H9 (cell line): ENCODE measurements at regions not wholly inside any gene's neighbourhood (a gene's known extent, or its start where the extent isn't known, plus 50 kb on each side); places are given as distances from the start of the nearest gene placed in this dataset.
A peak's percentile ranks its signal among the peaks of the same experiment; 100 is the strongest.

ENCODE experiments used
- DNase-seq: peaks from one replicate; pipeline ENCODE4 v3.0.0-alpha.2; 2017
- H2AFZ ChIP-seq: one replicate; pipeline ENCODE4 v1.6.1; 2013; ENCODE audit warnings: mild to moderate bottlenecking, low read length, control low read depth, moderate library complexity
- H2AK5ac ChIP-seq: 2 replicates; pipeline ENCODE4 v1.6.1; 2013; ENCODE audit warnings: low read length, control low read depth, mixed read lengths; ENCODE audit not compliant: insufficient read length
- H2BK120ac ChIP-seq: one replicate; pipeline ENCODE4 v1.6.1; 2013; ENCODE audit warnings: low read depth, mild to moderate bottlenecking, low read length, control low read depth, inconsistent platforms; ENCODE audit not compliant: poor library complexity, severe bottlenecking
- H2BK12ac ChIP-seq: 2 replicates; pipeline ENCODE4 v1.6.1; 2013; ENCODE audit warnings: low read length, control low read depth, mixed read lengths, low read depth; ENCODE audit not compliant: insufficient read length
- H2BK15ac ChIP-seq: 2 replicates; pipeline ENCODE4 v1.6.1; 2013; ENCODE audit warnings: low read depth, low read length, control low read depth
- H2BK20ac ChIP-seq: one replicate; pipeline ENCODE4 v1.6.1; 2013; ENCODE audit warnings: low read depth, mild to moderate bottlenecking, low read length, control low read depth, inconsistent platforms; ENCODE audit not compliant: poor library complexity, severe bottlenecking
- H2BK5ac ChIP-seq: 2 replicates; pipeline ENCODE4 v1.6.1; 2013; ENCODE audit warnings: low read length, control low read depth, mixed read lengths; ENCODE audit not compliant: insufficient read length
- H3K14ac ChIP-seq: 2 replicates; pipeline ENCODE4 v1.6.1; 2013; ENCODE audit warnings: low read length, control low read depth; ENCODE audit not compliant: insufficient read depth
- H3K18ac ChIP-seq: 2 replicates; pipeline ENCODE4 v1.6.1; 2013; ENCODE audit warnings: low read depth, mild to moderate bottlenecking, mixed read lengths, low read length, control low read depth; ENCODE audit not compliant: insufficient read length
- H3K23ac ChIP-seq: 2 replicates; pipeline ENCODE4 v1.6.1; 2013; ENCODE audit warnings: low read length, control low read depth, mixed read lengths, low read depth; ENCODE audit not compliant: insufficient read length
- H3K23me2 ChIP-seq: 2 replicates; pipeline ENCODE4 v1.6.1; 2013; ENCODE audit warnings: low read depth, mild to moderate bottlenecking, mixed read lengths, low read length, control low read depth; ENCODE audit not compliant: insufficient read length, poor library complexity, severe bottlenecking
- H3K27ac ChIP-seq: 2 replicates; pipeline ENCODE4 v1.5.1; 2013; ENCODE audit warnings: low read length, control low read depth, mixed read lengths, low read depth; ENCODE audit not compliant: insufficient read length
- H3K27me3 ChIP-seq: 2 replicates; pipeline ENCODE4 v1.6.1; 2013; ENCODE audit warnings: low read length, control low read depth, inconsistent platforms; ENCODE audit not compliant: insufficient read depth
- H3K4ac ChIP-seq: 2 replicates; pipeline ENCODE4 v1.6.1; 2013; ENCODE audit warnings: low read depth, mild to moderate bottlenecking, control low read depth, inconsistent platforms, low read length, moderate library complexity
- H3K4me1 ChIP-seq: 2 replicates; pipeline ENCODE4 v1.6.1; 2013; ENCODE audit warnings: low read length, control low read depth, inconsistent platforms; ENCODE audit not compliant: insufficient read depth
- H3K4me2 ChIP-seq: 2 replicates; pipeline ENCODE4 v1.6.1; 2013; ENCODE audit warnings: low read length, control low read depth, mixed read lengths; ENCODE audit not compliant: insufficient read length, insufficient read depth
- H3K56ac ChIP-seq: 2 replicates; pipeline ENCODE4 v1.6.1; 2013; ENCODE audit warnings: low read depth, mild to moderate bottlenecking, mixed read lengths, low read length, control low read depth; ENCODE audit not compliant: insufficient read length
- H3K79me1 ChIP-seq: 2 replicates; pipeline ENCODE4 v1.6.1; 2013; ENCODE audit warnings: low read depth, mild to moderate bottlenecking, moderate library complexity, low read length, control low read depth, inconsistent platforms; ENCODE audit not compliant: insufficient read depth, poor library complexity, severe bottlenecking
- H3K79me2 ChIP-seq: 2 replicates; pipeline ENCODE4 v1.6.1; 2013; ENCODE audit warnings: low read length, control low read depth, inconsistent platforms; ENCODE audit not compliant: insufficient read depth
- H3K9ac ChIP-seq: 2 replicates; pipeline ENCODE4 v1.6.1; 2013; ENCODE audit warnings: low read length, control low read depth, mixed read lengths; ENCODE audit not compliant: insufficient read length; ENCODE audit errors: extremely low read depth
- H3K9me3 ChIP-seq: one replicate; pipeline ENCODE4 v1.6.1; 2013; ENCODE audit warnings: low read depth, low read length, inconsistent platforms; ENCODE audit not compliant: control insufficient read depth
- H3T11ph ChIP-seq: one replicate; pipeline ENCODE4 v1.6.1; 2013; ENCODE audit warnings: mild to moderate bottlenecking, low read length, control low read depth, inconsistent platforms
- H4K20me1 ChIP-seq: one replicate; pipeline ENCODE4 v1.6.1; 2013; ENCODE audit not compliant: control insufficient read depth, insufficient read length, insufficient read depth
- H4K5ac ChIP-seq: 2 replicates; pipeline ENCODE4 v1.6.1; 2013; ENCODE audit warnings: low read depth, mild to moderate bottlenecking, mixed read lengths, low read length, control low read depth; ENCODE audit not compliant: insufficient read length
- H4K8ac ChIP-seq: replicated peaks from 2 replicates; pipeline ENCODE4 v1.6.1; 2013; ENCODE audit warnings: low read length, control low read depth, mixed read lengths, low read depth; ENCODE audit not compliant: insufficient read length
- H4K91ac ChIP-seq: 2 replicates; pipeline ENCODE4 v1.6.1; 2013; ENCODE audit warnings: low read depth, mild to moderate bottlenecking, moderate library complexity, mixed read lengths, low read length, control low read depth; ENCODE audit not compliant: insufficient read length
- H3K27ac Mint-ChIP-seq, 3 experiments: 2 replicates in 2 of 3; 3 replicates in 1 of 3; pipeline ENCODE4 v1.8.0; 2020 to 2021; ENCODE audit warnings: mixed read lengths in 3 of 3, mild to moderate bottlenecking in 1 of 3, moderate library complexity in 1 of 3
- H3K27me3 Mint-ChIP-seq: 2 replicates; pipeline ENCODE4 v1.8.0; 2021; ENCODE audit warnings: low read depth, mild to moderate bottlenecking, moderate library complexity, mixed read lengths
- H3K36me3 Mint-ChIP-seq, 3 experiments: 2 replicates in 2 of 3; 3 replicates in 1 of 3; pipeline ENCODE4 v1.8.0; 2020 to 2021; ENCODE audit warnings: low read depth in 3 of 3, mixed read lengths in 3 of 3; ENCODE audit not compliant: insufficient read depth in 1 of 3
- H3K4me1 Mint-ChIP-seq, 2 experiments: 2 replicates each; pipeline ENCODE4 v1.8.0; 2020; ENCODE audit warnings: mixed read lengths in 2 of 2
- H3K4me3 Mint-ChIP-seq, 2 experiments: 2 replicates in 1 of 2; 3 replicates in 1 of 2; pipeline ENCODE4 v1.8.0; 2020 to 2021; ENCODE audit warnings: mild to moderate bottlenecking in 2 of 2, mixed read lengths in 2 of 2, moderate library complexity in 1 of 2
- H3K9me3 Mint-ChIP-seq, 2 experiments: 2 replicates in 1 of 2; 3 replicates in 1 of 2; pipeline ENCODE4 v1.8.0; 2020; ENCODE audit warnings: mild to moderate bottlenecking in 2 of 2, mixed read lengths in 2 of 2, moderate library complexity in 1 of 2
- WGBS: extraction: QIAGEN DNeasy Blood & Tissue Kit; methylation state at CpG from one replicate; pipeline ENCODE4 v1.1.7; 2013; ENCODE audit warnings: missing lambda C conversion rate, low lambda C conversion rate, mixed read lengths; ENCODE audit not compliant: insufficient read length; ENCODE audit errors: extremely low coverage; 5-methylcytosine and 5-hydroxymethylcytosine counted together
- TF ChIP-seq, protein P1 (sequence below): fragments of 200-600 bp; sonication (generic); conservative IDR thresholded peaks from 3 replicates; pipeline ENCODE4 v1.8.0; 2021; ENCODE audit warnings: antibody characterized with exemption, mild to moderate bottlenecking

DNA sequence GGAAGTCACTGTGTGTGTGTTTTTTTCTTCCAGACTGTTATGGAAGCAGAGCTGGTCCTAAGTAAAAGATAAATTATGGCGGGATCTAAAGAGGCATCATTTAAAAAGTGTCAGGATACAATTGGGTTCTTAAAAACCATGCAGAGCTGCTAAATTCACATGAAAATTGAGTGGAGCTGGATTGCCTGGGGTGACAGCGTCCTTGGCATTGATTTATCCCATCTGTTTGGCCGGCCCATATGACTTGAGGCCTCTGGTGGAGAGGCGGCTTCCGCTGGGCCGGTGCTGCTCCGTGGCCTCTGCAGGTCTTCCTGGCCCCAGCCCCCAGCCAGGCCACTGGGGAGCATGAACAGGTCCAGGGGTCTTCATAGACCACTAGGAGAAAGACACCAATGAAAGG, 165.5 kb downstream of the GLI2 start:
- H3K4me1 Mint-ChIP-seq = peaks cover 65 to 75% of the 10 kb centered on the region in 2 experiments

More for the DNA sequence above, 165.5 kb downstream of the GLI2 start:
- Histone ChIP-seq H2AK5ac (no peak overlapping the region), H4K5ac (no peak overlapping the region), H3K23me2 (no peaks in the 10 kb centered on the region), H3T11ph (no peak overlapping the region), H4K91ac (no peak overlapping the region), H3K4me1 (peaks cover 3% of the 10 kb centered on the region; the same call in 1 of the 2 replicates), H2BK120ac (no peak overlapping the region), H3K23ac (no peak overlapping the region), H3K27me3 (no peaks in the 10 kb centered on the region), H4K20me1 (no peaks in the 10 kb centered on the region), H3K56ac (no peak overlapping the region), H3K4ac (no peak overlapping the region), H3K4me2 (no peak overlapping the region), H3K79me1 (no peaks in the 10 kb centered on the region), H2BK5ac (no peak overlapping the region), H3K9me3 (no peaks in the 10 kb centered on the region), H3K79me2 (no peaks in the 10 kb centered on the region; the same call in 1 of the 2 replicates), H2BK20ac (no peak overlapping the region), H3K9ac (no peak overlapping the region), H4K8ac (no peak overlapping the region), H2BK15ac (no peak overlapping the region), H2BK12ac (no peak overlapping the region), H3K27ac (no peak overlapping the region), H2AFZ (no peak overlapping the region), H3K14ac (no peak overlapping the region; the same call in 1 of the 2 replicates), H3K18ac (no peak overlapping the region)
- no peaks in the 10 kb centered on the region for H3K9me3 Mint-ChIP-seq
- DNase-seq = no peak
- WGBS = no CpG with 5 or more reads among the region's 7 CpGs
- H3K27me3 Mint-ChIP-seq = no peaks in the 10 kb centered on the region
- H3K27ac Mint-ChIP-seq = peak overlapping the region in 1 of 3 experiments; percentile 82; a peak in 3 of 7 replicates
- TF ChIP-seq, protein P1, sequence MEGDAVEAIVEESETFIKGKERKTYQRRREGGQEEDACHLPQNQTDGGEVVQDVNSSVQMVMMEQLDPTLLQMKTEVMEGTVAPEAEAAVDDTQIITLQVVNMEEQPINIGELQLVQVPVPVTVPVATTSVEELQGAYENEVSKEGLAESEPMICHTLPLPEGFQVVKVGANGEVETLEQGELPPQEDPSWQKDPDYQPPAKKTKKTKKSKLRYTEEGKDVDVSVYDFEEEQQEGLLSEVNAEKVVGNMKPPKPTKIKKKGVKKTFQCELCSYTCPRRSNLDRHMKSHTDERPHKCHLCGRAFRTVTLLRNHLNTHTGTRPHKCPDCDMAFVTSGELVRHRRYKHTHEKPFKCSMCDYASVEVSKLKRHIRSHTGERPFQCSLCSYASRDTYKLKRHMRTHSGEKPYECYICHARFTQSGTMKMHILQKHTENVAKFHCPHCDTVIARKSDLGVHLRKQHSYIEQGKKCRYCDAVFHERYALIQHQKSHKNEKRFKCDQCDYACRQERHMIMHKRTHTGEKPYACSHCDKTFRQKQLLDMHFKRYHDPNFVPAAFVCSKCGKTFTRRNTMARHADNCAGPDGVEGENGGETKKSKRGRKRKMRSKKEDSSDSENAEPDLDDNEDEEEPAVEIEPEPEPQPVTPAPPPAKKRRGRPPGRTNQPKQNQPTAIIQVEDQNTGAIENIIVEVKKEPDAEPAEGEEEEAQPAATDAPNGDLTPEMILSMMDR = no peak
- H3K4me3 Mint-ChIP-seq = no peak overlapping the region
- peaks cover 0 to 5% (median 0%) of the 10 kb centered on the region in 3 experiments; a peak in 2 of 7 replicates for H3K36me3 Mint-ChIP-seq
